ENCODE measurements at regions not wholly inside any gene's neighbourhood (a gene's known extent, or its start where the extent isn't known, plus 50 kb on each side); places are given as distances from the start of the nearest gene placed in this dataset.

GRCh38 chr7:9226500-9226899 lies 793.1 kb downstream of the NXPH1 start:
- H3K36me3 Mint-ChIP-seq (ENCODE audit: insufficient read depth in 1 of 3, low read depth in 3 of 3): no peaks in the 10 kb centered on the region
- Histone ChIP-seq H2BK120ac (ENCODE audit: low read depth, low read length, poor library complexity, severe bottlenecking) (no peak overlapping the region), H3K27ac (ENCODE audit: insufficient read length, low read depth, low read length) (no peak overlapping the region), H3T11ph (ENCODE audit: low read length) (no peak overlapping the region), H3K23me2 (ENCODE audit: insufficient read length, low read depth, low read length, poor library complexity, severe bottlenecking) (no peaks in the 10 kb centered on the region), H3K56ac (ENCODE audit: insufficient read length, low read depth, low read length) (no peak overlapping the region), H3K9ac (ENCODE audit: extremely low read depth, insufficient read length, low read length) (no peak overlapping the region), H3K4me1 (ENCODE audit: insufficient read depth, low read length) (no peaks in the 10 kb centered on the region), H3K79me1 (ENCODE audit: insufficient read depth, low read depth, low read length, poor library complexity, severe bottlenecking) (no peaks in the 10 kb centered on the region), H2BK20ac (ENCODE audit: low read depth, low read length, poor library complexity, severe bottlenecking) (no peak overlapping the region), H2BK5ac (ENCODE audit: insufficient read length, low read length) (no peak overlapping the region), H4K20me1 (ENCODE audit: control insufficient read depth, insufficient read depth, insufficient read length) (no peaks in the 10 kb centered on the region), H3K4ac (ENCODE audit: low read depth, low read length) (no peak overlapping the region), H3K79me2 (ENCODE audit: insufficient read depth, low read length) (no peaks in the 10 kb centered on the region), H3K18ac (ENCODE audit: insufficient read length, low read depth, low read length) (no peak overlapping the region), H2AFZ (ENCODE audit: low read length) (no peak overlapping the region), H4K8ac (replicated peaks; ENCODE audit: insufficient read length, low read depth, low read length) (no peak overlapping the region), H3K9me3 (ENCODE audit: control insufficient read depth, low read depth, low read length) (no peaks in the 10 kb centered on the region), H3K4me2 (ENCODE audit: insufficient read depth, insufficient read length, low read length) (no peak overlapping the region), H4K5ac (ENCODE audit: insufficient read length, low read depth, low read length) (no peak overlapping the region), H3K23ac (ENCODE audit: insufficient read length, low read depth, low read length) (no peak overlapping the region), H4K91ac (ENCODE audit: insufficient read length, low read depth, low read length) (no peak overlapping the region), H2BK15ac (ENCODE audit: low read depth, low read length) (no peak overlapping the region), H3K27me3 (ENCODE audit: insufficient read depth, low read length) (no peaks in the 10 kb centered on the region), H3K14ac (ENCODE audit: insufficient read depth, low read length) (no peak overlapping the region), H2BK12ac (ENCODE audit: insufficient read length, low read depth, low read length) (no peak overlapping the region), H2AK5ac (ENCODE audit: insufficient read length, low read length) (no peak overlapping the region)
- H3K4me3 Mint-ChIP-seq: no peak overlapping the region
- H3K27me3 Mint-ChIP-seq (ENCODE audit: low read depth): no peaks in the 10 kb centered on the region
- H3K27ac Mint-ChIP-seq: no peak overlapping the region
- H3K4me1 Mint-ChIP-seq: peaks cover 2% of the 10 kb centered on the region in 2 experiments
- H3K9me3 Mint-ChIP-seq: peaks cover 0 to 2% of the 10 kb centered on the region in 2 experiments; a peak in 1 of 5 replicates
- no peak for TF ChIP-seq CTCF (conservative IDR thresholded peaks at IDR 0.05)
- no CpG with 5 or more reads among the region's 4 CpGs for WGBS (ENCODE audit: extremely low coverage, insufficient read length, low lambda C conversion rate)
- no peak for DNase-seq

Data from H9 (cell line).